GM19372 (cell line): ENCODE measurements at regions not wholly inside any gene's neighbourhood (a gene's known extent, or its start where the extent isn't known, plus 50 kb on each side); places are given as distances from the start of the nearest gene placed in this dataset.
"Not testable (repeated sequence)": the region's sequence is repeated elsewhere in the genome, so short reads cannot be mapped to it uniquely, and the experiment has no call there.

ENCODE experiments used
- ATAC-seq: cut with Tn5 transposase; IDR thresholded peaks from one replicate; pipeline ENCODE4 v1.9.1; 2021; ENCODE audit warnings: mild to moderate bottlenecking, low read depth, moderate library complexity; ENCODE audit not compliant: unreplicated experiment

- ATAC-seq: no peak
These were observed 184.1 kb upstream of the HS6ST1 start for GRCh38 chr2:128502638-128503246.

GRCh38 chr2:128503399-128504245, 185.0 kb upstream of the HS6ST1 start:
- ATAC-seq: no peak

DNA sequence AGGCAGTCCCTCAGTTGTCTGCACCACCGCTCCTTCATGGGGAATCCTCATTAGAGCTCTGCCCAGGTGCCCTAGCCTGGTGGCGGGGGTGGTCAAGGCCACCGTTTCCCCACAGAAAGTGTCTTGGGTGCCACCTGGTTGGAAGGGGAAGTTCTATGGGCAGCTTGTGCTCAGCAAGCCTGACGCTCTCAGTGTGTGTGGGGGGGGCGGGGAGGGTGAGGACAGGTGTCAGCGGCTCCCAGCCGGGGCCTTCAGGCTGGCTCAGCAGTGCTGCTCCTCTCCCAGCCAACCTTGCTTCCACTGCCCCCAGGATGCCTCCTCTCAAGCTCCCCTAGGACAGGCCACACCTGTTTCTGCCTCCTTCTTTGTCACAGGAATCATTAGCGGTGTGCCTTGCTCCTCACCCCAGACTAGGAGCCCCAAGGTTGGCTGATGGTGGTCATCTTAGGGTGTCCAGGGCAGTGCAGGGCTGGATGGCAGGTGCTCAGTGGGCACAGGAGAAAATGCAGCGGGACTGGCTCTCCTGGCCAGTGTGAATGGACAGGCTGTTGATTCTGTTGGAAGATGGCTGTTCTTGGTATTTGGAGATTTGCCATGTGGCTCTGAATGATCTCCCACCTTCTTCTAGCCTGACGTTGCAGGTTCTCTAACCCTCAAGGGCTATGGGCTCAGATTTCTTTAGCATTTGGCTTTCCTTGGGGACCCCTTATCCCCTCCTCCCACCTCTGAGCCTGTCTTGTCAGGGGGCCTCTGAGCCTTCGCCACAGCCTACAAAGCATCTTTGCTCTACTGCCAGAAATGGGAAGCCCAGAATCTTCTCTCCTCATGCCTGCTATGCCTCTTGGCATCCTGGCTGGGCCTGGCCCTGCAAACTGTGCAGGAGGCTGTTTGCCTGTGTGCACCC, 185.8 kb upstream of the HS6ST1 start:
- no peak for ATAC-seq

DNA sequence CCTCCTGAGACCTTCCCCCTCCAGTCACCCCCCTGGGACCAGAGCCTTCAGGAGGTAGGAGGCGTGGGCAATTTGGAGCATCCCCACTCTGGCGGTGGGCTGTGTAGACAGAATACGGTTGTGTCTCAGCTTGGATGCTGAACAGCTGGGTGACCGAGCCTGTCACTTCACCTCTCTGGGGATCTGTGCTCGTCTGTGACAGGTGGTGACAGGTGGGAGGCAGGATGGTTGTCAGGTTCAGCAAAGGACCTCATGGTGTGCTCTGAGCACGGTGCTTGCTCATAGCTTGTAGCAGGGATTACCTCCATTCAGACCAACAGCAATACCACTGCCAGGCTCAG, 186.5 kb upstream of the HS6ST1 start:
- ATAC-seq: no peak

- ATAC-seq: no peak
These were observed 187.2 kb upstream of the HS6ST1 start for GRCh38 chr2:128505575-128506526.

- ATAC-seq: no peak
These were observed 187.9 kb upstream of the HS6ST1 start for GRCh38 chr2:128506534-128506933.

DNA sequence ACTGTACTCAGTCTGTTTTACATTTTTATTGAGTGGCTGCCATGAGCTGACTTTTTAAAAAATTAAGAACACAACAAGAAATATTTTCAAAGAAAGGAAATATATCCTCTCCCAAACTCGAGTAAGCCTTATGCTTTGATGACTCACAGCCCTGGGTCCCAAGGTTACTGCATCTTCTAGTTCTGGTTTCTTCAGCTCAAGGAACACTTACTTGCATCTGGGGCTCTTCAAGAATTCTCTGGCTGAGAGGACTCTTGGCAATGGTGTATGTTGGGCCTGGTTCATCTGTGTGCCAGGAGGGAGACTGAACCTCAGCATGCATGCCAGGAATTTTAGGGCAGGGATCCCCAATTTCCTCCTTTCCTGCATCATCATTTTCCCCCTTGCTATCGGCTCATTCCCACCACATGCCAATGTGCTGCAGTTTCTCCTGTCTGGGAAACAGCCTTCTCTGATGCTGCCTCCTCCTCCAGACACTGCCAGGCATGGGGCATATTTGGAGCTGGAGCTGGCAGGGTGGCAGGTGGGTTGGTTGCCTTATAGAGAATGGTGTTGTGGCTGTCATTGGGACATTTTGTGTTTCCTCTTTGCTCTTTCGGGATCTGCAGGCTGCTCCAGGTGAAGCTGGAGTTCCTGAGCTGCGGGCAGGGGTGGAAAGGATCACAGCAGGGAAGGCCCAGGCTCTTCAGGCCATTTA, 192.2 kb upstream of the HS6ST1 start:
- no peak for ATAC-seq

- ATAC-seq: no peak
These were observed 193.2 kb upstream of the HS6ST1 start for GRCh38 chr2:128511731-128512378.

DNA sequence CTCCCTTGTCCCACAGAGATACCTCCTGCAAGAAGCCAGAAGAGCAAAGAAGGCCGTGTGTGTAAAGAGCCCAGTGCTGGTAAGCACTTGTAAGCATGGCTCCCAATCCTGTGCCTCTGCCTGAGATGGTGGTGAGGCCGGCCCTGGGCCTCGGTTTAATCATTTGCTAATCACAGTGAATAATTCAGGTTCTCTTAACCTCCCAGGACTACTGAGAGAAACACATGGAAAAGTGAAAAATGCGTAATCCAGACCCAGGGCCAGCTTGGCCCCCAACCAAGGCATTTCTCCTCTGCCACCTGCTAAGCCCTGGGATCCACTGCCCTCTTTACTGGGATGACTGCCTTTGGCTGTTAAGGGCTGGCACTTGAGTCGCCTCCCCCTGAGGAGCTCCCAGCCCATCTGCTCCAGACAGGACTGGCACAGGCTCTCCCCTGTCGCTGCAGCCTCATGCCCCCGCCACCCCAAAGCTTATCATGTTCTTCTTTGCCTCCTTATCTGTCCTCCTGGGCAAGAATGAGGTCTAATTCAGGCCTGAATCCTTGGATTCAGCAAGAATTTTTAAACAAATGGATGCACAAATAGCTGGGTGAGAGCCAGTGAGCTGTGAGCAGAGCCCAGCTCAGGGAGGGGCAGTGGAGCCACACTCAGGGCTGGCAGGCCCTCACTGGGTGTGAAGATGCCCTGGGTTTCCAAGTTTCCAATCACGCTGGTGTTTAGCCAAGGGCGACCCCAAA, 193.9 kb upstream of the HS6ST1 start:
- no peak for ATAC-seq

DNA sequence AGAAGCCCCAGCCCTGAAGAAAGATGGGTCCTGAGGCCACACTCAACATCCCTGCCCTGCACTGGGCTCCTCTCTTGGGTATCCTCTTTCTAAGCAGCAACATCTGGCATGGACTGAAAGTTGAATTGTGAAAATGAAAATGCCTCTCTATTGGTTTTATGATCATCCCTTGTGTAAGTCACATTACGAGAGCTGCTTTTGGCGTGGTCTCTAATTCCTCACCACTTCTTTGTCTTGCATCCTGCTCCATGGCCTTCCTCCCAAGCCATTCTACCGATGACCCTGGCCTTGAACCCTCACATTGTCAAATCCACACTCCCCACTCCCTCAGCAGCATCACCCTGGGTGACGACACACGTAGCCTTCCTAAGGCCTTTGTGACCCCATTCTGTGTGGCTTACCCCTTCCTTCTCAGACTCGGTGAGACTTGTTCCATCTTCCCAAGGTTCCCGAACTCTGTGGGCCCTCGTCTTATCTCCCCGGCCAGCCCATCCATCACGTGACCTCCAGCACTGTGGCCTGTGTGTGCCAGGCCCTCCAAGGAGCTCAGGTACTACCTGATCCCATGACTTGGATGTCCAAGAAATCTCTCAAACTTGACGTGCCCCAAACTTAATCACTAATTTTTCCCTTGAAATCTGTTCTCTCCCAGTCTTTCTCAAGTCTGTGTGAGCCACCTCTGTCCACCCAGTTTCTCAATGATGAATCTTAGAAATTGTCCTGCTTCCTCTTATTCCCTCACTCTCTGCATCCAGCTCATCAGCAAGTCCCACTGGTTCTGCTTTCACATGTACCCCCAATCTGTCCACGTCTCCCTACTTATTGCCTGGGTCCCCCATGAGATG, 194.7 kb upstream of the HS6ST1 start:
- no peak for ATAC-seq

DNA sequence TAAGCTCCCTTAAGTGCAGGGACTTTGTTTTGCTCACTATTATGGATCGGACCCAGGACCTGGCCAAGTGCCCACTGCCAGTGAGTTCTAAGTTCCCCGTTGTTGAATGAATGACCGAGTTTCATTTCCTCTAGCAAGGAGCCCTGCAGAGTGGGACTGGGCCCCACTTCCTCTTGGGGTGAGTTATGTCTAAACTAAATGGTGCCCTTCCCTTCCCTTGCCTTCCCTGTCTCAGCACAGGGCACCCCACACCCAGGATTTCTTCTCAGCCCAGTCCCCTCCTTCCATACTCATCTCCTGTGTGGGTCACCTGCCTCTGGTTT, 195.3 kb upstream of the HS6ST1 start:
- peak; percentile 75 for ATAC-seq

- no peak for ATAC-seq
These were observed 195.9 kb upstream of the HS6ST1 start for GRCh38 chr2:128514555-128514955.

GRCh38 chr2:128516938-128517337, 198.3 kb upstream of the HS6ST1 start:
- ATAC-seq: no peak

DNA sequence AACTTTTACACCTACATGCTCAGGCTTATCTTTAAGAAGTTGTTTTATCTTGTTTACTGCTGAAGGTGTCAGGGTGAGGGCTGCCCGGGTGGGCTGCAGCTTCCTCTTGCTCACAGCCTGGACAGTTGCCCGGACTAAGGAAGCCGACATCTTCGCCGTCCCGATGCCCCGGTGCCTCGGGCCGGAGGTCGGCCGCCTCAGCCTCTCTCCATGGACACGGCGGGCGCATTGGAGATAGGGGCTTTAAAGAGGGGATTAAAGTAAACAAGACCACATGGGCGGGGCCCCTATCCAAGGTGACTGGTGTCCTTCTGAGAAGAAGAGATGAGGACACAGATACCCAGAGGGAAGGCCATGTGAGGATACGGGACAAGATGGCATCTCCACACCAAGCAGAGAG, 200.4 kb upstream of the HS6ST1 start:
- ATAC-seq: not testable (repeated sequence)

DNA sequence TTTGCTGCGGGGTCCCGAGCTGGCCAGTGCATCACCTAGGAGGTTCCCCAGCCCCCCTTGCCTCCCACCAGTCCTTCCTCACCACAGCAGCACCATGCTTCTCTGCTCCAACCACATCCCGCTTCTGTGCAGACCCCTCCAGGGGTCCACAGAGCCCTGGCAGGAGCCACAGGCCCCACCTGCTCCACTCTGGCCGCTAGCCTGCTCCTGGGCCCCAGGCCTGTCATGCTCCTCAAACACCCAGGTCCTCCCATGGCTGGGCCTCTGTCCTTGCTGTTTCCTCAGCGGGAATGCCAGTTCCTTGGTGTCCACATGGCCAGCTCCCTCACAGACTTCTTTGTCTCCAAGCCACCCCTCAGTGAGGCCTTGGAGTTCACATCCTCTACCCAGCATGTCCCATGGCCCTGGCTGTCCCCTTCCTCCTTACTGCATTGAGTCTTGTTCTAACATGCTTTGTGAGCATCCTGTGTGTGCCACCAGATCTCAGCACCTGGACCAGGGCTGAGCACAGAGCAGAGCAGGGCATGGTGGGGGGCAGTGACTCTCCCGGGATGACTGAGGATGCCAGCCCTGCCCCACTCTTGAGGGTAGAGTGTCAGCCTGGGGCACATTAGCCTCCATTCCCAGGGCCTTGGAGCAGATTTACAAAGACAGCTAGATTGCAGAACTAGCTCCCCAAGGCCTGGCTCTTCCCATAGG, 201.0 kb upstream of the HS6ST1 start:
- no peak for ATAC-seq

DNA sequence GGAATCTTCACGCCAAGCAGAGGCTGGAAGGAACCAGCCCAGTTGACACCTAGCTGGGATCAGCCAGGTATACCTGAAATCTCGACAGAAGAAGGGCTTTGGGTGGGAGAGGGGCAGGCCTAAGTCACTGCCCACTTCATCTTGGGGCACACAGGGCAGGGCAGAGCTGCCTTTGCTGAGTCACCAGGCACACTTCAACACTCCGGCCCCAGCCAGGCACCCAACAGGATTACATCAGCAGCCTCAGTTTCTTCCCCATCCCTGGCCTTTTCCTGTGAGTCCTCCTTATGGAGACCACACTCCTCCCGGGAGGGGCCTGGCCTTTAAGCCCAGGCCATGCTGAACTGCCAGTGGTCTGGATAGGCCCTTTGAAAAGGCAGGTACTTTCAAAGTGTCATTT, 201.7 kb upstream of the HS6ST1 start:
- peak; percentile 10 for ATAC-seq

- peak; percentile 74 for ATAC-seq
These were observed 202.1 kb upstream of the HS6ST1 start for GRCh38 chr2:128520791-128521190.
